HG02938 (cell line): ENCODE measurements at regions not wholly inside any gene's neighbourhood (a gene's known extent, or its start where the extent isn't known, plus 50 kb on each side); places are given as distances from the start of the nearest gene placed in this dataset.
"Not testable (repeated sequence)": the region's sequence is repeated elsewhere in the genome, so short reads cannot be mapped to it uniquely, and the experiment has no call there.

Experiments used
- ATAC-seq: cut with Tn5 transposase; IDR thresholded peaks from one replicate; pipeline ENCODE4 v1.9.1; 2021; ENCODE audit warnings: mild to moderate bottlenecking, moderate library complexity; ENCODE audit not compliant: unreplicated experiment

- no peak for ATAC-seq
These were observed 699.0 kb upstream of the MIR17HG start for GRCh38 chr13:90648497-90648896.

DNA sequence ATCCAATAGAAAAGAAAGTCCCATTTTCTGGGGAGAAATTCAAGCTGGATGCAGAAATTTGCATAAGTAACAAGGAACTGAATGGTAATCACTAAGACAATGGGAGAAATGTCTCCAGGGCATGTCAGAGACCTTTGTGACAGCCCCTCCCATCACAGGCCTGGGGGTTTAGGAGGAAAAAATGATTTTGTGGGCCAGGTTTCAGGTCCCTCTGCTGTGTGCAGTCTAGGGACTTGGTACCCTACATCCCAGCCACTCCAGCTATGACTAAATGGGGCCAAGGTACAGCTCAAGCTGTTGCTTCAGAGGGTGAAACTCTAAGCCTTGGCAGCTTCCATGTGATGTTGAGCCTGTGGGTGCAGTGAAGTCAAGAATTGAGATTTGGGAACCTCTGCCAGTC, 695.5 kb upstream of the MIR17HG start:
- ATAC-seq: no peak

GRCh38 chr13:90654970-90655369, 692.5 kb upstream of the MIR17HG start:
- ATAC-seq: no peak

GRCh38 chr13:90664200-90664599, 683.3 kb upstream of the MIR17HG start:
- not testable (repeated sequence) for ATAC-seq

DNA sequence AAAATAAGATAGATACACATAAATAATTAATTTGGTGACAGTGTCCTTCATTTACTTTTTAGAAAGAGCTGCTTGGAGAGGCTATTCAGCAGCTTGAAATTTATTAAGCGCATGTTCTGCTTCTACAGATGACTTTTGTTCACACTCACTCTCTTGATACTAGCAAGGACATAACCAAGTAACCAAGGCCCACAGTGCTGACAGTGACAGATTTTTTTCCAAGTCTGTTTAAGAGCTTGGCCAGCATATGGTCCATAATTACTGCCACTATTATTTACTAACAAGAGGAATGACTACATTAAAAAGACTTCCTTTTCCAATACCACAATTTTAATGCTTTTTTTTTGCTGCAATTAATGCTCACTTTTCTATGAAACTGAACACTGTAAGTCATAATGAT, 673.7 kb upstream of the MIR17HG start:
- ATAC-seq: no peak

GRCh38 chr13:90675129-90675528, 672.4 kb upstream of the MIR17HG start:
- no peak for ATAC-seq

DNA sequence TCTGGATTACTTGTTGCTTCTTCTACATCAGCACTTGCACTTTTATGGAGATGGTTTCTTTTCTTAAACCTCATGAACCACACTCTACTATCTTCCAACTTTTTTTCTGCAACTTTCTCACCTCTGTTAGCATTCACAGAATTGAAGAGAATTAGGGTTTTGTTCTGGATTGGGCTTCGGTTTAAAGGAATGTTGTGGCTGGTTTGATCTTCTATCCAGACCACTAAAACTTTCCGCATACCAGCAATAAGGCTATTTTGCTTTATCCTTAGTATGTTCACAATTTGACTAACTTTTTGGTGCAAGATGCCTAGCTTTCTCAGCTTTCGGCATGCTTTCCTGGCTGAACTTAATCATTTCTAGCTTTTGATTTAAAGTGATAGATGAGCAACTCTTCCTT, 666.7 kb upstream of the MIR17HG start:
- ATAC-seq: no peak

- no peak for ATAC-seq
These were observed 663.8 kb upstream of the MIR17HG start for GRCh38 chr13:90683711-90684131.

DNA sequence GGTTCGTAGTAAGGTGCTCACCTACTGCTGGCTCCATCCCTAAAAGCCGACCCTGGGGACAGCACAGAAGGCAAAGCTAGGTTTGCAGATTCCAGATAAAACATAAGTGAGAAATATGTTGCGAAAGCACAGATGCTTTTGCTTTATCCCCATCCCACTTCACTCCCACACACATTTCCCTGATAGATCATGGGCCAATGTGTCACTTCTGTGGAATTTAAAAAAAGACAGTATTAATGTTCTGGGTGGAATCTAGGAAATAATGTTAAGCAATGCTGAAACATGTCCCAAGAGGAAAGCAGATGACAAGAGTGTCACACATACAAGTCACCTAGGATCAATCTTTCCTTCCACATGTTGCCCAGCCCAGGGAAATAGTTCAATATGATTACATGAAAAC, 661.0 kb upstream of the MIR17HG start:
- ATAC-seq: no peak

GRCh38 chr13:90689111-90689510, 658.4 kb upstream of the MIR17HG start:
- ATAC-seq: no peak

GRCh38 chr13:90690458-90691080, 656.9 kb upstream of the MIR17HG start:
- no peak for ATAC-seq

GRCh38 chr13:90696254-90696653, 651.2 kb upstream of the MIR17HG start:
- no peak for ATAC-seq

DNA sequence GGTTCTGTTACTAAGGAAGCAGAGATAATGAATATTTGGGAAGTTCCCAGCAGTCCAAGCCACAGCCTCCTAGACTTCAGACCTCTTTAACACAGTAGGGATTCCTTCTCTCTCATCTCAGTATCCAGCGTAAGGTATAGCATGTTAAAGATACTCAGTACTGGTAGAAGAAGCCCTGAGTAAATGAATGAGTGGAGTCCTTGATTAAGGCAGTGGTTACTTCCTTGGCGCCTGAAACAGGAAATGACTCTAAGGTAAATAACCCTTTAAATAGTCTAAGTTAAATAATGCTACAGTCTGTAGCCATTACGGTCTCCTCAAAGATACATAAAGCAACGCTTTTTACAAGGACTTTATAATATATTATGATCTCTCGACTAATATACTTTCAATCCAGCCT, 650.8 kb upstream of the MIR17HG start:
- ATAC-seq: no peak

DNA sequence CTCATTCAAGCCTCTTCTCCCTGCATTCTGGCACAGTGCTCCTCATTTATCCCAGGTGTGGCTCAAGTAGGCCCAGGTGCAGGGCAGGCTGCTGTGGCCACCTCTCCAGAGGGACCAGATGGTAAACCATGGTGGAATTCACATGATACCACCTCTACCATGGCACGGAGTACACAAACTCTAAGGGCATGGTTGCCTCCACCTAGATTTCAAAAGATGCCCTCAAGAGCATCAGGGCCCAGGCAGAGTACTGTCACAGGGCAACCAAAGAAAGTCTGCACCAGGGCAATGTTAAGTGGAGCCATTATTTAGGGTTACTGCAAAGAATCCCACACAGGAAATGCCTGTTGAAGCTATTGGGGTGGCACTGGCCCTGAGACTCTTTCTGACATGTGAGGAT, 647.1 kb upstream of the MIR17HG start:
- ATAC-seq: no peak

- no peak for ATAC-seq
These were observed 646.2 kb upstream of the MIR17HG start for GRCh38 chr13:90701264-90701663.

DNA sequence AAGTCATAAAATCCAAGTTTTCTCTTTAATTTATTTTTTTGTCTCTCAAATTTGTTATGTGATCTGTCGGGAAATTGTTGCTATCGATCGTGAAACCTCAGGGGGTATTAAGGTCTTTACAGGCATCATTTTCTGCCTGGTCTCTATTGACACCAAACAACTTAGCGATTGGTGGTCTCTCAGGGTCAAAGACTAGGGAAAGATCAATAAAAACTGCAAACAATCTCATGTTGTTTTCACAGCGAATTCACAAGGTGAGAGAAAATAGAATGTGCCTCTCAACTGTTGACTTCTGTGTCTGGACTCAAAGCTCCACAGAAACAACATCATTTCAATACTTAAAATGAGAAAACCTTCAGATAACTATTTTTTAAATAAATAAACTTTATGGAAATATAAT, 645.4 kb upstream of the MIR17HG start:
- ATAC-seq: no peak

GRCh38 chr13:90706631-90707030, 640.9 kb upstream of the MIR17HG start:
- ATAC-seq: no peak

- ATAC-seq: no peak
These were observed 639.4 kb upstream of the MIR17HG start for GRCh38 chr13:90708128-90708527.

DNA sequence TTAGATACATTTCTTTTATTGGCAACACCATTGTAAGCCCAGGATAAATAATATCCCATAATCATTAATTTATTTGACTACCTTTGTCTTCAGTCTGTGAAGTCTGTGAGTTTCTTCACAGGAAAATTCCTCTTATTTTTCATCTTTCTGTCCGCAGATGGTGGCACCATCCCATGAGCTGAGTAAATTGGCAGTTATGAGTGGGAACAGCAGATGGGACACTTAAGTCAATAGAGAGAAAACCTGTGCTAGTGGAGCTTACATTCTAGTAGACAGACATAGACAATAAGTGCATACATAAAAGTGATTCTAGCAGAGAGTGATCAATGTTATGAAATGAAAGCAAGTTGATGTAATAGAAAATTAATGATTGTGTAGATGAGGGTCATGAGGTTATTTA, 638.2 kb upstream of the MIR17HG start:
- ATAC-seq: no peak

DNA sequence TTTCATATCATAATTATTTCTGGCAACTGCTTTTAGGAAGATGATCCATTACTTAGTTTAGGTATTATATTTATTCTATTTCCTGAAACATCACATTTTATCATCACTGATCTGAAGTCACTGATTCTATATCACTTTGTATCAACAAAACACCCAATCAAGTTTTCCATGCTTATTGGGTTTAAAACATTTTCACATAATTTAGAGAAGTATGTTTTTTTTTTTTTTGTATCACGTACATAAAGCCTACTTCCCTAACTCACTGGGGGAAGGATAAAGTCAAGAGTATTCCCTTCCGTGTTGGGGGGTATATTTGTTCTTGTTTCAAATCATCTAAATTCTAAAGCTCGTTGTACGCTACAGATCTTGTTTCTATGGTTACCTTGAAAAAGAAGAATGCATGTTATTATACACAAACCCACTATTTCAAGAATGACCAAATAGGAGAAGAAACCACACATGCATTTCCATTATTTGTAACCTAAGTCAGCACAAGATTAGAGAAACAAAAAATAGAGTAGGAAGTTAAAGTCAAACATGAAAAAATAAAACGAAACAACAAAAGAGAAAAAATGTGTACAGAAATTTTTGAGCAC, 637.2 kb upstream of the MIR17HG start:
- ATAC-seq: no peak

DNA sequence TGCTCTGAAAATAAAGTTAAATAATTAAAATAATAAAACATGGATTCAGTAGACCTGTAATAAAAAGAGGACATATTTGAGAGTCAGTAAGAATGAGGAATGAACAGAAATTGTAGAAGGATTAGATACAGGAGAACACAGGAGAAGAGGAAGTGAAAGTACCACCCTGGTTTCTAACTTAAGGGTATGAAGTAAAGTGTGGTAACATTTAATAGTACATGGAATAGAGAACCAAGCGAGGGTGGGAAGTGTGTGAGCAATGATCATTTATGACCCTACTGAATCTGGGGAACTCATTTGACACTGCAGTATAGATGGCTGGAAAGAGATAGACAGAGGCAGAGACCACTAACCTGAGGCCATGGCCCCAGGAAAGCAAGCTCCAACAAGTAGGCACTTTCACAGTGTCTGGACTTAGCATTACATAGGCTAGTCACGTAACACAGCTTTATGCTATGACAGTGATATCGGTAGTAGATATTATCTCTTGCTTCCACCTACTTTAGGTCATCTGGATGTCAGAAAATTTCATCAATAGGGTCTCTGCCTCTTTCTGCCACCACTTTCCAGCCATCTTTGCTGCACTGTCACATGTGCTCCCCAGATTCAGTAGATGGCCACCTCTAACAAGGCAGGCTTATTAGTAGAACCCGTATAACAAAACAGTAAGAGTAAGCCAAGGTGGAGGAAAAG, 633.9 kb upstream of the MIR17HG start:
- ATAC-seq: no peak

GRCh38 chr13:90715485-90715884, 632.0 kb upstream of the MIR17HG start:
- no peak for ATAC-seq
